Lower lobe of right lung (tissue), 2 donors: ENCODE measurements at regions not wholly inside any gene's neighbourhood (a gene's known extent, or its start where the extent isn't known, plus 50 kb on each side); places are given as distances from the start of the nearest gene placed in this dataset.

ENCODE experiments used
- ATAC-seq, 2 donors: fragments of 200-7000 bp; cut with Tn5 transposase; one replicate each; pipeline ENCODE4 v1.9.1; 2020 to 2022; ENCODE audit warnings: mild to moderate bottlenecking in 2 of 2, moderate library complexity in 2 of 2
- DNase-seq: peaks from one replicate; pipeline ENCODE4 v3.0.0-alpha.2; 2020
- H3K27ac ChIP-seq: fragments of 200-600 bp; one replicate; pipeline ENCODE4 v1.8.0; 2022
- H3K27me3 ChIP-seq: fragments of 200-600 bp; one replicate; pipeline ENCODE4 v1.8.0; 2022; ENCODE audit warnings: low read depth
- H3K36me3 ChIP-seq: fragments of 200-600 bp; one replicate; pipeline ENCODE4 v1.8.0; 2022; ENCODE audit warnings: mild to moderate bottlenecking
- H3K4me1 ChIP-seq: fragments of 200-600 bp; one replicate; pipeline ENCODE4 v1.8.0; 2022
- H3K4me3 ChIP-seq: fragments of 200-600 bp; one replicate; pipeline ENCODE4 v1.8.0; 2022; ENCODE audit warnings: mild to moderate bottlenecking
- H3K9me3 ChIP-seq: fragments of 200-600 bp; one replicate; pipeline ENCODE4 v1.8.0; 2022
- intact Hi-C: fragments of 100-400 bp; cut with DNase I; formaldehyde crosslinking; loops from one replicate; pipeline ENCODE4 v1.11.0; 2022
- TF ChIP-seq, protein P1 (sequence below): fragments of 200-600 bp; IDR thresholded peaks from one replicate; pipeline ENCODE4 v1.8.0; 2022; ENCODE audit warnings: antibody characterized with exemption, mild to moderate bottlenecking
- donor health status: DM: no; HTN: yes; CAD: no; lungs with severe emphysema.

GRCh38 chr7:18354108-18355085 lies 141.2 kb upstream of the HDAC9 start:
- Histone ChIP-seq H3K27ac (no peak overlapping the region), H3K9me3 (no peaks in the 10 kb centered on the region), H3K4me1 (no peaks in the 10 kb centered on the region), H3K4me3 (no peak overlapping the region), H3K36me3 (no peaks in the 10 kb centered on the region), H3K27me3 (no peaks in the 10 kb centered on the region)
- ATAC-seq (no peak), DNase-seq (no peak)
- TF ChIP-seq, protein P1, sequence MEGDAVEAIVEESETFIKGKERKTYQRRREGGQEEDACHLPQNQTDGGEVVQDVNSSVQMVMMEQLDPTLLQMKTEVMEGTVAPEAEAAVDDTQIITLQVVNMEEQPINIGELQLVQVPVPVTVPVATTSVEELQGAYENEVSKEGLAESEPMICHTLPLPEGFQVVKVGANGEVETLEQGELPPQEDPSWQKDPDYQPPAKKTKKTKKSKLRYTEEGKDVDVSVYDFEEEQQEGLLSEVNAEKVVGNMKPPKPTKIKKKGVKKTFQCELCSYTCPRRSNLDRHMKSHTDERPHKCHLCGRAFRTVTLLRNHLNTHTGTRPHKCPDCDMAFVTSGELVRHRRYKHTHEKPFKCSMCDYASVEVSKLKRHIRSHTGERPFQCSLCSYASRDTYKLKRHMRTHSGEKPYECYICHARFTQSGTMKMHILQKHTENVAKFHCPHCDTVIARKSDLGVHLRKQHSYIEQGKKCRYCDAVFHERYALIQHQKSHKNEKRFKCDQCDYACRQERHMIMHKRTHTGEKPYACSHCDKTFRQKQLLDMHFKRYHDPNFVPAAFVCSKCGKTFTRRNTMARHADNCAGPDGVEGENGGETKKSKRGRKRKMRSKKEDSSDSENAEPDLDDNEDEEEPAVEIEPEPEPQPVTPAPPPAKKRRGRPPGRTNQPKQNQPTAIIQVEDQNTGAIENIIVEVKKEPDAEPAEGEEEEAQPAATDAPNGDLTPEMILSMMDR, result no peak
- intact Hi-C loops, result loop anchor here (10.0 kb wide), 1 partner anchor 220 kb away; no protein-coding TSS in a partner anchor

DNA sequence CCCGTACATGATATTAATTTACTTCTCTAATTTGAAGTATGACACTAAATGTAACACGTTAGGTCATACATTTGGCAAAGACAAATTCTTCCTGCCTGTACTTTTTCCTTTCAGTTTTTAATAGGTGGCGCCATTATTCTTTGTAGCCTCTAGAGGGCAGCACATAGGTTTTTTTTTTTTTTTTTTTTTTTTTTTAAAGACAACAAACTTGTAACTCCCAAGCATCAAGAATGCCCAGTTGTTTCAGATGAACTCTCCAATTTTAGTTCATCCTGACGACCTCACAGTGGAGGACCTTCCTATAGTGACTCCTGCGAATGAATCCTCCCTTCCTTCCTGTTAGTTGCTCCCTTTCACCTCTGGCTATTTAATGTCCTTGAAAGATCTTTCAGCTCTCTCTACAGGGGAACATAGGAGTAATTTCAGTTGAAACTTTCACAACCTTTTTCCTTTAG lies 139.3 kb upstream of the HDAC9 start:
- ATAC-seq (peak; percentile 48 to 61), DNase-seq (no peak)
- Histone ChIP-seq H3K4me3 (no peak overlapping the region), H3K27ac (no peak overlapping the region), H3K9me3 (no peaks in the 10 kb centered on the region), H3K4me1 (no peaks in the 10 kb centered on the region), H3K27me3 (no peaks in the 10 kb centered on the region), H3K36me3 (no peaks in the 10 kb centered on the region)
- intact Hi-C loops, result loop anchor here (10.0 kb wide), 1 partner anchor 219 kb away; no protein-coding TSS in a partner anchor
- TF ChIP-seq, protein P1, result peak; percentile 70

DNA sequence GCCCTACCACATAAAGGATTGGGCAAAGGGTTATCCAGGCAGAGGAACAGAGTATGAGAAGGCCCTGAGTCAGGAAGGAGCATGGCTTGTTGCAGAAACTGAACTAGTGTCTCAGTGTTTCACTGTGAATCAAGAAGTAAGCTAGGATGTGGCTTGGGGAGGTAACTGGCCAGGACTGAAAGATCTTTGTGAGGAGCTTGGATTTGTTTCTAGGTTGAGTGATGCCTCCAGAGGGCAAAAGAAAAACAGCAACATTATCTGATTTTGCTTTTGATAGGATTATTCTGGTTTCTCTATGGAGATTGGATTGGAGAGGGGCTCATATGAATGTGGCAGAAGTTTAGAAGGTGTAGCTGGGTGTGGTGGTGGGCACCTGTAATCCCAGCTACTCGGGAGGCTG lies 137.9 kb upstream of the HDAC9 start:
- intact Hi-C loops, result loop anchor here (10.0 kb wide), 1 partner anchor 217 kb away; no protein-coding TSS in a partner anchor

DNA sequence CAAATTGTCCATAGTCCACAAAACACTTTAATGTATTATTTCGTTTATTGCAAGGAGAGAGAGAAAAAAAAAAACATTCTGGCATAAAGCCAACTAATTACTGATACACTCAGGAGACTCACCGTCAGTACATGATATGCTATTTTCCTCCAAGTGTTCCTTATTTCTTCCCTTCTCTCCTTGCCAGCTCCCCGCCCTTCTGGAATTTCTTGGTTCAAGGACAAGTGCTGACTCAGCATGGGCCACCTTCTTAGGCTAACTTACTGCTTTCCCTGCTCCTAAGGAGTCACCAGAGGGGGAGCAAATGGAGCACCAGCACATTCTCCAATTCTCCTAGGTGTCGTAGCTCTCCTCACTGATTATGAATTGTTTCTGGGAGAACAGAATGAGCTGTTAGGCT lies 133.8 kb upstream of the HDAC9 start:
- Histone ChIP-seq H3K36me3 (no peaks in the 10 kb centered on the region), H3K9me3 (no peaks in the 10 kb centered on the region), H3K27ac (no peak overlapping the region), H3K4me3 (no peak overlapping the region), H3K27me3 (no peaks in the 10 kb centered on the region), H3K4me1 (no peaks in the 10 kb centered on the region)
- TF ChIP-seq, protein P1, result no peak
- no peak for ATAC-seq
- DNase-seq, result no peak
- intact Hi-C loops, result no loop called here

More for the DNA sequence above, 137.9 kb upstream of the HDAC9 start:
- H3K36me3 ChIP-seq, result no peaks in the 10 kb centered on the region
- H3K9me3 ChIP-seq, result no peaks in the 10 kb centered on the region
- H3K4me3 ChIP-seq, result no peak overlapping the region
- no peaks in the 10 kb centered on the region for H3K27me3 ChIP-seq
- ATAC-seq (no peak), DNase-seq (no peak)
- H3K4me1 ChIP-seq, result no peaks in the 10 kb centered on the region
- TF ChIP-seq, protein P1, result no peak
- H3K27ac ChIP-seq, result no peak overlapping the region

DNA sequence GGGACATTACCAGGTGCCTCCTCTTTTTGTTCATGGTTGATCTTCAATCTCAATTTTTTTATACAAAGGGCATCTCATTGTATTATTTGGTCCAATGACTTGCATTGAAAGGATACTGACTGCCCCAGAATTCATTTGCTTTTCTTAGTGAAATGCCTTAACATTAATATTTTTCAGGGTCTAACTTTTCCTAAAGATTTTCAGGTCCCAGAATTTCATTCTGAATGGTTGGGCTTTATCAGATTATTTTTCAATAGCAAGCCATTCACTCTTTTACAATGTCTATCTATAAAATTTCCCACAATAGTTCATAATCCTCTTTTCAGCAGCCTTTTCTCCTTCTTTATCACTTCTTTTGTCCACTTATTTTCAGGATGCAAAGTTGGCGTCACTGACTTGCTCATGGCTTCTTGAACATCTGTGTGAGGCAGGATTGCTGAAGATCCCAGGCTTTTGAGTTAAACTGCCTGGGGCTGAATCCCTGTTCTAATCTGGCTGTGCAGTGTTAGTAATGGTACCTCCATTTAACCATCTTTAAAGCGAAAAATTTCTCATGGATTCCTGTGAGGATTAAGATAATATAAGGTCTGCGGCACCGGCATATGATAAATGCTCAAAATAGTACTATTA lies 131.7 kb upstream of the HDAC9 start:
- H3K27me3 ChIP-seq, result no peaks in the 10 kb centered on the region
- no peaks in the 10 kb centered on the region for H3K36me3 ChIP-seq
- no peak overlapping the region for H3K4me3 ChIP-seq
- TF ChIP-seq, protein P1, result no peak
- no peak overlapping the region for H3K27ac ChIP-seq
- H3K9me3 ChIP-seq, result no peaks in the 10 kb centered on the region
- no peak for ATAC-seq
- intact Hi-C loops, result no loop called here
- DNase-seq, result no peak
- no peaks in the 10 kb centered on the region for H3K4me1 ChIP-seq
